ENCODE measurements at regions not wholly inside any gene's neighbourhood (a gene's known extent, or its start where the extent isn't known, plus 50 kb on each side); places are given as distances from the start of the nearest gene placed in this dataset.

- in situ Hi-C loops (cut with HindIII; ENCODE audit: low pct_unique_long_range_greater_than_20kb, low sequenced_read_pairs) = no loop called here
- DNase-seq (ENCODE audit: low read depth, low spot score) = no peak
Observed at GRCh38 chr15:97903560-97903959, 56.9 kb upstream of the ARRDC4 start.

- peak; percentile 73 for DNase-seq (ENCODE audit: low read depth, low spot score)
- in situ Hi-C loops (cut with HindIII; ENCODE audit: low pct_unique_long_range_greater_than_20kb, low sequenced_read_pairs) = no loop called here
Observed at GRCh38 chr15:97903971-97904572, 56.4 kb upstream of the ARRDC4 start.

- peak; percentile 81 for DNase-seq (ENCODE audit: low read depth, low spot score)
- in situ Hi-C loops (cut with HindIII; ENCODE audit: low pct_unique_long_range_greater_than_20kb, low sequenced_read_pairs) = no loop called here
Observed at GRCh38 chr15:97909291-97909891, 51.1 kb upstream of the ARRDC4 start.

Small RNA genes lying in the stretch of these regions (small RNA-seq; reads per million reads assigned to genes)
- 0 reads per million in 2 experiments for gene AC110588.1
- 0 reads per million in 2 experiments for gene RF00017
- 0 to 0.05 reads per million in 2 experiments for gene RNA5SP401

Data from SK-MEL-5 (cell line).